Stimulated activated CD4-positive, alpha-beta T cell treated with anti-CD3 and anti-CD28 coated beads, TNF-alpha, amount 100 ng/mL, for 4 hours (primary cell): ENCODE measurements at regions not wholly inside any gene's neighbourhood (a gene's known extent, or its start where the extent isn't known, plus 50 kb on each side); places are given as distances from the start of the nearest gene placed in this dataset.

Source experiments
- DNase-seq, 3 experiments: peaks; one replicate each; pipeline ENCODE4 v3.0.0-alpha.2; 2020; ENCODE audit warnings: low read depth in 3 of 3

DNA sequence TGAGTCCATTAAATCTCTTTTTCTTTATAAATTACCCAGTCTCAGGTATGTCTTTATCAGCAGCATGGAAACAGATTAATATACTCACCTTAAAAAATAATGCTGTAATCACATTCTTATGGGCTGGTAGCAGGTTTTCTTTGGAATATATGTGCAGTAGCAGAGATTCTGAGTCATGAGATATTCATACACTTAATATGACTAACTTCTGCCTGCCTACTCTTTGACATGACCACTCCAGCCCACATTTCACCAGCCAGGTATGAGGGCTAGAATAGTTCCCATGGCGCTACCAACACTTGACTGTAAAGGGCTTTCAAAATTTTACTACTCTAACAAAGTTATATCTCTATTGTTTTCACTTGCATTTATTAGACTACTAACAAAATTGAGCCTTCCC is 74.1 kb upstream of the GHR start:
- no peak for DNase-seq

DNA sequence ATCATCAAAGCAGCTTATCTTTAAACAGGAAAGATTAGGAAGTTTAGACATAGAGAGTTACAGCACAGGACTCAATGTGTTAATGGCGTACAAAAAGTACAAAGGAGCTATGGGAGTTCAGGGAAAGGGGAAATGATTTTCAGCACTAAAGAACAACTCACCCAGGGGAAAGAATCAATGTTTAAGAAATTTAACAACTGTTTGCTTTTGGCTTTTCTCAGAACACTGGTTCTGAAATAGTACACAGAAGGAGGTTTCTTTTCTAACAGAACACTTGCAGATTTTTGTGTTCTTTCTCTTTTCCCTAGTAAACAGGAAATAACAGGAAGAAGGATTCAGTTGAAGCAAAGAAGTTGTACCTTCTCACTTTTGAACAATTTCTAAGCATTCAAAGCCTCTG is 71.3 kb upstream of the GHR start:
- DNase-seq: no peak

DNA sequence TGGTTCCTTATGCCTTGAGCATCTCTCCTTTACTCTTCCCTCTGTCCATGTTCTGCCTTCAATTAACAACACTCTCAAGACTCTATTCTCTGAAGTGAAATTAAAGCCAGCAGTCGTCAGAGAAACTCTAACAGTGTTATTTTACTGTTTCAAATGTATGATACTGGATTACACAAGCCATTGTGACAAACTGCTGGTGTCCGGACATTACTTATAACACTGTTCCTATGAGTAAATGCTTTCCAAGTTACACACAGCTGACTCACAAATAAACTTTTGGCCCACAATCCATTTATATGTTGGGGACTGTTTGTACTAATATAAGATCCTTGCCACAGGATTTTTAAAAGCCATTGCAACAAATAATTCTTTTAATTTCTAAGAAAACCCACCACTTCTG is 63.2 kb upstream of the GHR start:
- DNase-seq: no peak

DNA sequence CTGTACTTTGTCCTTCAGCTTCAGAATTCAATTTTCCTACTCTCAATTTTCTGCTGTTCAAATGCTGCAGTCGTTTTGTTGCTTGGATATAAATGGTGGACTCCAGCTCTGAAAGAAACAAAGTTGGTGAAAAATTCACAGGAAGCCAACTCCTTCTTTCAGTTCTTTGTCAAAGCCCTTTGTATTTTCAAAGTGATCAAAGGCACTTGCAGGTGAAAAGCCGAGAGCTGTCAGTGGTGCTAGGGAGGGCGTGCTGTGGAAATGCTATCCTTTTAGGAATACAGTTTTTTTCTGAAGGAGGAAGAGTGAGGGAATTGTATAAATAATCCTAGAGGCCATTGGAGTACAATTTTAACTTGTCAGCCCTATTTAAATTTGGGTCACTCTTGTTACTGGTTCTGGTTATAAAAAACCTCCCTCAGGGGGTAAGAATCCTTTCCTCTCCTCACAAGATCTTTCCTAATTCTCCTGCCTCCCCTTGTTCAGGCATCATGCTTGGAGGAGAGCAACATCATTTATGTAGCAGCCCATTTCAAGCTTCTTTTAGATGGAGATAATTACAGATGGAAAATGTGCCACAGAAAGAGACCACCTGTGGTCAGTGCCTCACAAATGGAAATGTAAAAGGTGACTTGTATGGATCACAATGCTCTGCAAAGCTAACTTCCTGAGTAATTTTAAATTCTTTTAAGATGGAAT is 62.5 kb upstream of the GHR start:
- no peak for DNase-seq

DNA sequence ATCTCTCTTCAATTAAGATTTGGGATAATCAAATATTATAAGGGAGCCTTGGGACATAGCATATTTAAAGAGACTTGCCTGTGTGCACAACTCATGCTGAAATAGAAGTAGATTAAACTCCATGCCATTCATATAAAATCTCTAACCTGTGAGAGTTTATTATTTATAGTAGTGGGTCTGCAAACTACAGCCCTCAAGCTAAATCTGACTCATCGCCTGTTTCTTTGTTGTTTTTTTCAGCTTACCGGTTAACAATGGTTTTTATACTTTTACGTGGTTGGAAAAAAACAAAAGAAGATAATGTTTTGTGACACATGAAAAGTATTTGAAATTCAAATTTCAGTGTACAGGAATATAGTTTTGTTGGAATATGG is 61.9 kb upstream of the GHR start:
- no peak for DNase-seq

DNA sequence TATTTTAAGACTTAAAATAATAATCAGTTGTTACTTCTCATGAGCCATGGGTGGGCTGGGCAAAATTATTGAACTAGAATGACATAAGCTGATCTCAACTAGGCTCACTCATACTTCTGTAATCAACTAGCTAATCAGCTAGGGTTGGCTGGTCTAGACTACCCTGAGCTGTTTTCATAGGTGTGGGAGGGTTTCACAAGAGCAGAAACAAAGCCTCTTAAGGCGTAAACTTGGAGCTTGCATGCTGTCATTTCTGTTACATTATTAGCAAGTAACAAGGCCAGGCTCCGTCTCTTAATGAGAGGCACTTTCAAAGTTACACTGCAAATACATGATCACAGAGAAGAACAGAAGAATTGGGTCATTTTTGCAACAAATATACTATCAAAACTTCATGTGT is 57.2 kb upstream of the GHR start:
- DNase-seq: no peak
